ENCODE measurements at regions not wholly inside any gene's neighbourhood (a gene's known extent, or its start where the extent isn't known, plus 50 kb on each side); places are given as distances from the start of the nearest gene placed in this dataset.

DNA sequence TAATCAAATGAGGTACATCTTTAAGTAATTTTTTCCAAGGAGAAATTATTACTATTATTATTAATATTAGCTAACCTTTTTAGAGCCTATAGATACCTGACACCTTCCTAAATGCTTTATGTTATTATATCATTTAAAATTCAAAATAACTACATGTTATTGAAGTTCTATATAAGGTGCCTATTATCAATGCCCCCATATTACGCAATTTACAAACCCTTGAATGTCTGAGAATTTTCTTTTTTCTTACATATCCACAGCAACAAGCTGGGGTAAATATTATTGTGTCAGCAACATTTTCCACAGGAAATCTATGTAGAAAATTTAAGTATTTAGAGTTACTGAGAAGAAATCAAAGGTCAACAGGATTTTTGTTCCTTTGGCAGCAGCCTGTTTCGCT is 327.3 kb downstream of the NXPE2 start:
- TF ChIP-seq POLR2A (IDR thresholded peaks at IDR 0.05) (no peak), EP300 (IDR thresholded peaks at IDR 0.05) (no peak), POLR2AphosphoS5 (IDR thresholded peaks at IDR 0.05) (no peak)
- TF ChIP-seq, protein P1, sequence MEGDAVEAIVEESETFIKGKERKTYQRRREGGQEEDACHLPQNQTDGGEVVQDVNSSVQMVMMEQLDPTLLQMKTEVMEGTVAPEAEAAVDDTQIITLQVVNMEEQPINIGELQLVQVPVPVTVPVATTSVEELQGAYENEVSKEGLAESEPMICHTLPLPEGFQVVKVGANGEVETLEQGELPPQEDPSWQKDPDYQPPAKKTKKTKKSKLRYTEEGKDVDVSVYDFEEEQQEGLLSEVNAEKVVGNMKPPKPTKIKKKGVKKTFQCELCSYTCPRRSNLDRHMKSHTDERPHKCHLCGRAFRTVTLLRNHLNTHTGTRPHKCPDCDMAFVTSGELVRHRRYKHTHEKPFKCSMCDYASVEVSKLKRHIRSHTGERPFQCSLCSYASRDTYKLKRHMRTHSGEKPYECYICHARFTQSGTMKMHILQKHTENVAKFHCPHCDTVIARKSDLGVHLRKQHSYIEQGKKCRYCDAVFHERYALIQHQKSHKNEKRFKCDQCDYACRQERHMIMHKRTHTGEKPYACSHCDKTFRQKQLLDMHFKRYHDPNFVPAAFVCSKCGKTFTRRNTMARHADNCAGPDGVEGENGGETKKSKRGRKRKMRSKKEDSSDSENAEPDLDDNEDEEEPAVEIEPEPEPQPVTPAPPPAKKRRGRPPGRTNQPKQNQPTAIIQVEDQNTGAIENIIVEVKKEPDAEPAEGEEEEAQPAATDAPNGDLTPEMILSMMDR (IDR thresholded peaks at IDR 0.05), result no peak
- H3K4me1 ChIP-seq, result no peaks in the 10 kb centered on the region
- no peaks in the 10 kb centered on the region for H3K9me3 ChIP-seq
- no peaks in the 10 kb centered on the region for H3K36me3 ChIP-seq
- WGBS, 2 donors, result 95 to 96% methylated on average over 2 of the region's 2 CpGs
- no peak for DNase-seq
- no peaks in the 10 kb centered on the region for H3K27me3 ChIP-seq
- intact Hi-C loops (cut with DNase I), result no loop called here
- no peak overlapping the region for H3K4me3 ChIP-seq
- H3K27ac ChIP-seq, result no peak overlapping the region

DNA sequence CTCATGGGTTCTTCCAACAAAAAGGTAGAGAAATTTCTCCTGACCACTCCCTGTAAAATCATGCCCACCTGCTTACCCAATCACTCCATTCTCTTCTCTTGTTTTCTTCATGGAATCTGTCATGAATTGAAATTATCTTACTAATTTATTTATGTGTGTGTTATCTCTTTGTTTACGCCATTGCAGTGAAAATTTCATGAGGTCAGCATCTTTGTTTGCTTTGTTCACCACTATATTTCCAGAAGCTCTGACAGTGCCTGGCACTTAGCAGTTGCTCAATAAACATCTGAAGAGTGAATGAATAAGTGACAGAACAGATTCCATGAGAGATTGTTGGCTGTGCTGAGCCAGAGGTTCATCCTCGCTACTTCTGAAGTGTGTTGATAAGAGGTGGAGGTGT is 329.5 kb downstream of the NXPE2 start:
- no peak for TF ChIP-seq POLR2AphosphoS5 (IDR thresholded peaks at IDR 0.05)
- TF ChIP-seq POLR2A (IDR thresholded peaks at IDR 0.05), result no peak
- TF ChIP-seq EP300 (IDR thresholded peaks at IDR 0.05), result no peak
- TF ChIP-seq, protein P1 (IDR thresholded peaks at IDR 0.05), result no peak
- H3K4me3 ChIP-seq, result no peak overlapping the region
- H3K27me3 ChIP-seq, result no peaks in the 10 kb centered on the region
- no peak overlapping the region for H3K27ac ChIP-seq
- 60 to 88% methylated on average over 2 of the region's 2 CpGs for WGBS, 2 donors
- intact Hi-C loops (cut with DNase I), result no loop called here
- H3K9me3 ChIP-seq, result no peaks in the 10 kb centered on the region
- H3K4me1 ChIP-seq, result no peaks in the 10 kb centered on the region
- no peak for DNase-seq
- no peaks in the 10 kb centered on the region for H3K36me3 ChIP-seq

DNA sequence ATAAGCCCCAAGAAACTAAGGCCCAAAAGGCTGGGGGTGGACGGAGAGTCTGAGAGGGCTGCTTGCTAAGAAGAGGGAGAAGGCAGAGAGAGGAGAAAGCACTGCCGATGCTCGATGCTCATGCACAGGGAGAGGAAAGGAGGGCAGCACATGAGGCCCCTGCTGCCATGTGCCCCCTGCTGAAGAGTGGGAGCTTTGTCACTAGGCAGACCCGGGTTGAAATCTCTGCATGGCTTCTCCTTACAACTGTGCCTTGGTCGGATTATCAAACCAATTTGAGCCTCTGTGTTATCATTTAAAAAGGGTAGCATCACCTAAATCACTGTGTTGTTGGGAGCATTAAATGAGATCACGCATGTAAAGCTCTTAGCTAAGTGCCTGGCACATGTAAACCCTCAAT is 330.5 kb downstream of the NXPE2 start:
- TF ChIP-seq POLR2A (IDR thresholded peaks at IDR 0.05) (no peak), POLR2AphosphoS5 (IDR thresholded peaks at IDR 0.05) (no peak), EP300 (IDR thresholded peaks at IDR 0.05) (no peak)
- TF ChIP-seq, protein P1 (IDR thresholded peaks at IDR 0.05), result no peak
- intact Hi-C loops (cut with DNase I), result no loop called here
- no peak for DNase-seq
- Histone ChIP-seq H3K4me3 (no peak overlapping the region), H3K9me3 (no peaks in the 10 kb centered on the region), H3K27me3 (no peaks in the 10 kb centered on the region), H3K4me1 (no peaks in the 10 kb centered on the region), H3K27ac (no peak overlapping the region), H3K36me3 (no peaks in the 10 kb centered on the region)
- 64 to 70% methylated on average over 6 of the region's 6 CpGs for WGBS, 2 donors

DNA sequence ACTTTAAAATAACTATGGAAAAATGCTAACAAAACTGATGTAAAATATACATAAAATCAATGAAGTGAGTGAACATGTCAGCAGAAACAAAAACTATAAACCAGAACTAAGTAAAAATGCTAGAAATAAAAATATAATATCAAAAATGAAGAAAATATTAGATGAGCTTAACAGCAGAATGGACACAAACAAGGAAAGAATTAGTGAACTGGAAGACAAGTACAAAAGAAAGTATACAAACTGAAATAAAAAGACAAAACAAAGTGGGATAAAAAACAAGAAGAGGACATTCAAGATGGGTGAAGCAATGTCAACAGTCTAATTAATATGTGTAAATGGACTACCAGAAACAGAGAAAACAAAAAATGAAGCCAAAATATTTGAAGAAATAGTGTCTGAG is 339.2 kb downstream of the NXPE2 start:
- H3K27ac ChIP-seq, result no peak overlapping the region
- no peaks in the 10 kb centered on the region for H3K4me1 ChIP-seq
- DNase-seq, result no peak
- no peak overlapping the region for H3K4me3 ChIP-seq
- no peak for TF ChIP-seq POLR2A (IDR thresholded peaks at IDR 0.05)
- TF ChIP-seq, protein P1 (IDR thresholded peaks at IDR 0.05), result no peak
- no peak for TF ChIP-seq EP300 (IDR thresholded peaks at IDR 0.05)
- no peak for TF ChIP-seq POLR2AphosphoS5 (IDR thresholded peaks at IDR 0.05)
- no peaks in the 10 kb centered on the region for H3K27me3 ChIP-seq
- no peaks in the 10 kb centered on the region for H3K36me3 ChIP-seq
- H3K9me3 ChIP-seq, result peaks cover 0 to 7% (median 0%) of the 10 kb centered on the region in 4 donors
- intact Hi-C loops (cut with DNase I), result no loop called here

DNA sequence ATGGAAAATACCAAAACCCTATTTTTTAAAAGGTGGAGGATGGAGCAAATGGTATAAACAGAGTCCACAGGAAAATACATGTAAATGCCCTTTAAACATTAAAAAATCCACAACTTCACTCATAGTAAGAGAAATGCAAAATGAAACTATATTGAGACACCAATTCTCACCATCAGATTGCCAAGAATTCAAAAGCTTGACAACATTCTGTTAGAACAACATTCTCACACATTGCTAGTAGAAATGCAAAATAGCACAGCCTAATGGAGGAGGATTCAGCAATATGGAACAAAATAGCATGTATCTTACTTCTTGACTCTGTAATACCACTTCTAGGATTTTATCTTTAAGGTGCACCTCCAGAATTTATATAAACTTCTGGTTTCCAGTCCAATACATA is 351.8 kb downstream of the NXPE2 start:
- TF ChIP-seq EP300 (IDR thresholded peaks at IDR 0.05) (no peak), POLR2A (IDR thresholded peaks at IDR 0.05) (no peak), POLR2AphosphoS5 (IDR thresholded peaks at IDR 0.05) (no peak)
- TF ChIP-seq, protein P1 (IDR thresholded peaks at IDR 0.05), result no peak
- no peak overlapping the region for H3K4me3 ChIP-seq
- DNase-seq, result no peak
- no peaks in the 10 kb centered on the region for H3K9me3 ChIP-seq
- intact Hi-C loops (cut with DNase I), result no loop called here
- H3K27me3 ChIP-seq, result no peaks in the 10 kb centered on the region
- no peak overlapping the region for H3K27ac ChIP-seq
- H3K36me3 ChIP-seq, result no peaks in the 10 kb centered on the region
- H3K4me1 ChIP-seq, result no peaks in the 10 kb centered on the region
